ENCODE measurements at regions not wholly inside any gene's neighbourhood (a gene's known extent, or its start where the extent isn't known, plus 50 kb on each side); places are given as distances from the start of the nearest gene placed in this dataset.

DNA sequence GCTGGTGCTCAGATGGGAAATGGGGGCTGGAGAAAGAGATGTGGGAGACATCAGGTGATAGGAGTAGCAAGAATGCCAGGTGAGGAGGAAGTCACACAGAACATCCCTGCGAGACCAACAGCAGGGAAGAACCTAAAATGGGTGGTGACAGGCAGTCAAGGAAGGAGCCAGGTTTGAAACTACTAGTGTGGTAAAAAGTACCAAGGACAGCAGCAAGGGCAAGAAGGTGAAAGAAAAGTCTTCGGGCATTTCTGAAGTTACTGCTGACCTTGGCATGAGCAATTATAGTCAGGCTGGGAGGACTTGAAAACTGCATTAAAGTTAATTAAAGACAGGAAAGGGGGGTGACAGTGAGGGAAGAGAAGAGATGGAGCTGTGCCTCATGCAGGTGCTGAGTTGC lies 410.4 kb downstream of the RAD51AP2 start:
- Histone ChIP-seq H3K27ac (no peak overlapping the region), H3K36me3 (no peaks in the 10 kb centered on the region), H3K27me3 (replicated peaks; ENCODE audit: insufficient read depth) (no peaks in the 10 kb centered on the region), H3K4me1 (replicated peaks) (no peaks in the 10 kb centered on the region), H3K9me3 (no peaks in the 10 kb centered on the region), H3K4me3 (no peak overlapping the region)
- intact Hi-C loops (cut with DNase I): no loop called here
- TF ChIP-seq POLR2A (IDR thresholded peaks at IDR 0.05): no peak
- TF ChIP-seq POLR2AphosphoS5 (IDR thresholded peaks at IDR 0.05): no peak
- TF ChIP-seq, protein P1, sequence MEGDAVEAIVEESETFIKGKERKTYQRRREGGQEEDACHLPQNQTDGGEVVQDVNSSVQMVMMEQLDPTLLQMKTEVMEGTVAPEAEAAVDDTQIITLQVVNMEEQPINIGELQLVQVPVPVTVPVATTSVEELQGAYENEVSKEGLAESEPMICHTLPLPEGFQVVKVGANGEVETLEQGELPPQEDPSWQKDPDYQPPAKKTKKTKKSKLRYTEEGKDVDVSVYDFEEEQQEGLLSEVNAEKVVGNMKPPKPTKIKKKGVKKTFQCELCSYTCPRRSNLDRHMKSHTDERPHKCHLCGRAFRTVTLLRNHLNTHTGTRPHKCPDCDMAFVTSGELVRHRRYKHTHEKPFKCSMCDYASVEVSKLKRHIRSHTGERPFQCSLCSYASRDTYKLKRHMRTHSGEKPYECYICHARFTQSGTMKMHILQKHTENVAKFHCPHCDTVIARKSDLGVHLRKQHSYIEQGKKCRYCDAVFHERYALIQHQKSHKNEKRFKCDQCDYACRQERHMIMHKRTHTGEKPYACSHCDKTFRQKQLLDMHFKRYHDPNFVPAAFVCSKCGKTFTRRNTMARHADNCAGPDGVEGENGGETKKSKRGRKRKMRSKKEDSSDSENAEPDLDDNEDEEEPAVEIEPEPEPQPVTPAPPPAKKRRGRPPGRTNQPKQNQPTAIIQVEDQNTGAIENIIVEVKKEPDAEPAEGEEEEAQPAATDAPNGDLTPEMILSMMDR (IDR thresholded peaks at IDR 0.05): no peak
- WGBS: 60% methylated on average over 2 of the region's 2 CpGs
- no peak for DNase-seq (ENCODE audit: low spot score)

DNA sequence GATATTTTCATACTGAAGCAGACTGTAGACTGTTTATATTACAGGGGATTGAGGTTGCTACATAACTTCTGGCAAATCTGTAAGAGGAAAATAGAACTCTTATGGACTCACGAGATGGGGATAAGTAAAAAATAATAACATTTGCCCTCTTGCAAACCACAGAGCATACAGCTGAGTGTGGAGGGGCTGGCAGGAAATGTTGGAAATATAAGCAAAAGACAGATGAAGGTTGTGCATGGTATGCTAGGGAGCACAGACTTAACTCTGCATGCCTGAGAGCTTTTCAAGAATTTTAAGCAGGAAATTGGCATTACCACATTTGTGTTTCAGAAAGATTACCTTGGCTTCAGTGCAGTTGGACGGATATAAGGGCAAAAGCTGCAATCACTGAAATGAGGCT lies 411.1 kb downstream of the RAD51AP2 start:
- Histone ChIP-seq H3K27ac (no peak overlapping the region), H3K36me3 (no peaks in the 10 kb centered on the region), H3K9me3 (no peaks in the 10 kb centered on the region), H3K4me3 (no peak overlapping the region), H3K4me1 (replicated peaks) (no peaks in the 10 kb centered on the region), H3K27me3 (replicated peaks; ENCODE audit: insufficient read depth) (no peaks in the 10 kb centered on the region)
- 31% methylated on average over 2 of the region's 2 CpGs for WGBS
- intact Hi-C loops (cut with DNase I): no loop called here
- DNase-seq (ENCODE audit: low spot score): no peak
- TF ChIP-seq, protein P1 (IDR thresholded peaks at IDR 0.05): no peak
- no peak for TF ChIP-seq POLR2A (IDR thresholded peaks at IDR 0.05)
- no peak for TF ChIP-seq POLR2AphosphoS5 (IDR thresholded peaks at IDR 0.05)

DNA sequence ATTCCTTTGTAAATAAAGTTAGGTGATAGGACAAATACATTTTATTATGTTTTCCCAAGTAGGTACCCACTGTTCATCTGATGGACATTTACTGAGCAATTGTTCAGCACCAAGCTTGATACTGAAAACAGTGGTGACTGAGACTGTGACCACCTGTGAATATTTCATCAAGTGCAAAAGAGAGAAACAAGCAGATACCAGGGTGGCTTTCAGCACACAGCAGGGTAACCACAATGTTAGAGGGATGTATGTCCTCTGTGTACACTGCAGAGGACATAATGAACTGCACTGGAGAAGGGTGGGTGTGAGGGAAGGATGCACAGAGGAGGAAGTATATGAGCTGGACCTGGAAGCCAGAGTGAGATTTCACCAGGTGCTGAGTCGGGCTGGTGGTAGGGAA lies 411.8 kb downstream of the RAD51AP2 start:
- TF ChIP-seq POLR2AphosphoS5 (IDR thresholded peaks at IDR 0.05) (no peak), POLR2A (IDR thresholded peaks at IDR 0.05) (no peak)
- TF ChIP-seq, protein P1 (IDR thresholded peaks at IDR 0.05): no peak
- no peaks in the 10 kb centered on the region for H3K9me3 ChIP-seq
- DNase-seq (ENCODE audit: low spot score): no peak
- H3K4me1 ChIP-seq (replicated peaks): no peaks in the 10 kb centered on the region
- intact Hi-C loops (cut with DNase I): no loop called here
- no peak overlapping the region for H3K27ac ChIP-seq
- H3K4me3 ChIP-seq: no peak overlapping the region
- no peaks in the 10 kb centered on the region for H3K36me3 ChIP-seq
- 80% methylated on average over 1 of the region's 1 CpG for WGBS
- H3K27me3 ChIP-seq (replicated peaks; ENCODE audit: insufficient read depth): no peaks in the 10 kb centered on the region

DNA sequence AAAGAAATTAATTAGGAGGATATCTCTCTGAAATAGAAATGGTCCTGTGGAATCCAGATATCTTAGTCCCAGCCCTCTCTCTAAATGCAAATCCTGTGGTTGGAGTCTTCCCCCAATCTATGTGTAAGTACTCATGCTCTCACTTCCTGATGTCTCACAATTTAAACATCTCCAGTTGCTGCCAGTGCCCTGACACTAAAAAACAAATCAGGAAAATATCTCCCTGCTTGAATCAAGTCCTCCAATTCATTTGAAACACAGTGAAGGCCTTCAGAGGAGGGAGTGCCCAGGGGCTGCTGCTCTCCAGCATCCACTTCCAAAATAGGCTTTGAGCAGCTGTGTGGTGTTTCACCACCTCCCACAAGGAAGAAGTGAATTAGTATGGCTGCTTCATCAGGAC lies 413.8 kb downstream of the RAD51AP2 start:
- H3K9me3 ChIP-seq: no peaks in the 10 kb centered on the region
- no peaks in the 10 kb centered on the region for H3K27me3 ChIP-seq (replicated peaks; ENCODE audit: insufficient read depth)
- H3K4me3 ChIP-seq: no peak overlapping the region
- no peaks in the 10 kb centered on the region for H3K4me1 ChIP-seq (replicated peaks)
- no peak overlapping the region for H3K27ac ChIP-seq
- TF ChIP-seq, protein P1 (IDR thresholded peaks at IDR 0.05): no peak
- TF ChIP-seq POLR2A (IDR thresholded peaks at IDR 0.05): no peak
- no peak for TF ChIP-seq POLR2AphosphoS5 (IDR thresholded peaks at IDR 0.05)
- no peaks in the 10 kb centered on the region for H3K36me3 ChIP-seq
- no peak for DNase-seq (ENCODE audit: low spot score)
- intact Hi-C loops (cut with DNase I): no loop called here

DNA sequence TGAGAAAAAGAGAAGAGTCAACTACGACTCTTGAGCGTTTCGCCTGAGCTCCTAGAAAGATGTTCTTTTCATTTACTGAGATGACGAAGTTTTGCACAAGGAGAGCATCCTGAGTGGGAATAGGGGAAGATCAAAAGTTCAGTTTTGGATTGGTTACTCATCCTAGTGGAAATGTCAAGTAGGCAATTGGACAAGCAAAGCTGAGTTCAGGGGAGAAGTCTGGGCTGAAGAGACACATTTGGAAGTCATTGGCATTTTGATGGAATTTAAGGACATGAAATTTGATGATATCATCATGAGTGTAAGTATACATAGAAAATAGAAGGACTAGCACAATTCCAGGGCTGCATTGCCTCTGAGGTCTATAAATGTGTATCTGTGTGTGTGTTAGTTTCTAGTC lies 416.6 kb downstream of the RAD51AP2 start:
- TF ChIP-seq POLR2A (IDR thresholded peaks at IDR 0.05): no peak
- TF ChIP-seq, protein P1 (IDR thresholded peaks at IDR 0.05): no peak
- TF ChIP-seq POLR2AphosphoS5 (IDR thresholded peaks at IDR 0.05): no peak
- DNase-seq (ENCODE audit: low spot score): no peak
- Histone ChIP-seq H3K4me3 (no peak overlapping the region), H3K4me1 (replicated peaks) (no peaks in the 10 kb centered on the region), H3K27ac (no peak overlapping the region), H3K27me3 (replicated peaks; ENCODE audit: insufficient read depth) (no peaks in the 10 kb centered on the region), H3K9me3 (no peaks in the 10 kb centered on the region), H3K36me3 (no peaks in the 10 kb centered on the region)
- WGBS: 94% methylated on average over 4 of the region's 4 CpGs
- intact Hi-C loops (cut with DNase I): no loop called here

Measured in prostate gland (tissue), 2 donors.